ENCODE measurements at regions not wholly inside any gene's neighbourhood (a gene's known extent, or its start where the extent isn't known, plus 50 kb on each side); places are given as distances from the start of the nearest gene placed in this dataset.
A peak's percentile ranks its signal among the peaks of the same experiment; 100 is the strongest.
"Not testable (repeated sequence)": the region's sequence is repeated elsewhere in the genome, so short reads cannot be mapped to it uniquely, and the experiment has no call there.

- DNase-seq, result no peak
These were observed 171.8 kb upstream of the S1PR3 start for GRCh38 chr9:88819476-88819875.

GRCh38 chr9:88820055-88820454 is 171.2 kb upstream of the S1PR3 start:
- no peak for DNase-seq

GRCh38 chr9:88821033-88821745 is 170.1 kb upstream of the S1PR3 start:
- no peak for DNase-seq

GRCh38 chr9:88821746-88822106 is 169.5 kb upstream of the S1PR3 start:
- DNase-seq, result no peak

- no peak for DNase-seq
These were observed 166.6 kb upstream of the S1PR3 start for GRCh38 chr9:88824711-88825110.

GRCh38 chr9:88826181-88826580 is 165.1 kb upstream of the S1PR3 start:
- no peak for DNase-seq

GRCh38 chr9:88826771-88827181 is 164.5 kb upstream of the S1PR3 start:
- DNase-seq, result no peak

- no peak for DNase-seq
These were observed 163.2 kb upstream of the S1PR3 start for GRCh38 chr9:88828018-88828417.

GRCh38 chr9:88828492-88828974 is 162.7 kb upstream of the S1PR3 start:
- no peak for DNase-seq

GRCh38 chr9:88829276-88829675 is 162.0 kb upstream of the S1PR3 start:
- no peak for DNase-seq

- no peak for DNase-seq
These were observed 159.4 kb upstream of the S1PR3 start for GRCh38 chr9:88831713-88832407.

- no peak for DNase-seq
These were observed 157.3 kb upstream of the S1PR3 start for GRCh38 chr9:88833946-88834345.

- DNase-seq, result no peak
These were observed 156.2 kb upstream of the S1PR3 start for GRCh38 chr9:88835038-88835466.

GRCh38 chr9:88835772-88836171 is 155.5 kb upstream of the S1PR3 start:
- no peak for DNase-seq

- DNase-seq, result no peak
These were observed 153.5 kb upstream of the S1PR3 start for GRCh38 chr9:88837731-88838130.

GRCh38 chr9:88849878-88850277 is 141.4 kb upstream of the S1PR3 start:
- not testable (repeated sequence) for DNase-seq

- DNase-seq, result no peak
These were observed 138.5 kb upstream of the S1PR3 start for GRCh38 chr9:88852794-88853193.

GRCh38 chr9:88870627-88871026 is 120.6 kb upstream of the S1PR3 start:
- DNase-seq, result no peak

- DNase-seq, result no peak
These were observed 119.6 kb upstream of the S1PR3 start for GRCh38 chr9:88871669-88872068.

- peak; percentile 34 for DNase-seq
These were observed 118.9 kb upstream of the S1PR3 start for GRCh38 chr9:88872192-88872946.

- DNase-seq, result no peak
These were observed 117.6 kb upstream of the S1PR3 start for GRCh38 chr9:88873635-88874034.

GRCh38 chr9:88874391-88874790 is 116.9 kb upstream of the S1PR3 start:
- DNase-seq, result no peak

GRCh38 chr9:88875400-88876120 is 115.7 kb upstream of the S1PR3 start:
- DNase-seq, result no peak

All from femur (tissue), 1 donor.